Fibroblast of pulmonary artery (primary cell): ENCODE measurements at regions not wholly inside any gene's neighbourhood (a gene's known extent, or its start where the extent isn't known, plus 50 kb on each side); places are given as distances from the start of the nearest gene placed in this dataset.
"Not testable (repeated sequence)": the region's sequence is repeated elsewhere in the genome, so short reads cannot be mapped to it uniquely, and the experiment has no call there.

Source experiments
- DNase-seq: peaks from one replicate; pipeline ENCODE4 v3.0.0-alpha.2; 2010; ENCODE audit warnings: low read depth
- H3K4me3 ChIP-seq: replicated peaks from 2 replicates; pipeline ENCODE4 v1.5.1; 2011; ENCODE audit warnings: low read depth, mild to moderate bottlenecking, control low read depth, low read length, moderate library complexity
- CTCF ChIP-seq: IDR thresholded peaks from 2 replicates; pipeline ENCODE4 v1.5.1; 2011; ENCODE audit warnings: mild to moderate bottlenecking, control low read depth, low read length, inconsistent platforms; ENCODE audit errors: missing control alignments

- H3K4me3 ChIP-seq = no peak overlapping the region
- no peak for DNase-seq
- TF ChIP-seq CTCF = no peak
Observed at GRCh38 chr9:102202126-102202525, 463.7 kb upstream of the GRIN3A start.

- DNase-seq = no peak
- H3K4me3 ChIP-seq = no peak overlapping the region
Observed at GRCh38 chr9:102185962-102186361, 447.5 kb upstream of the GRIN3A start.

DNA sequence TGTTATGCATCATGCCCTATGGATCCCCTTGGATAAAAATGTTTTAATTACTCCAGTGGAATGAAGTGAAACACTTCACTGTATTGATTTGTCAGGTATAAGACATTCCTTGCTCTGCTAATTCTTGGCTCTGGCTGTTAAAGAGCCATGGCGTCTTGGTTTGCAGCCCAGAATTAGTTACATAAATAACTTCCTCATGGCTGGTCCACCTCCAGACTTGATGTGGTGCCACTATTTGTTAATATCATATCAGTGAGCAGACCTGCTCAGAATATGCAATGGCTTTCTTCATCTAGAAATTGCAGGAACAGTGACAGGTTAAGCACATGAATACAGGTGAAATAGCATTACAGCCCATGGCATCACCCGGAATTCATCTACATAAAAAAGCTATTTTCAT, 446.9 kb upstream of the GRIN3A start:
- H3K4me3 ChIP-seq = no peak overlapping the region
- DNase-seq = no peak
- TF ChIP-seq CTCF = no peak

More at GRCh38 chr9:102185962-102186361, 447.5 kb upstream of the GRIN3A start:
- TF ChIP-seq CTCF = no peak

DNA sequence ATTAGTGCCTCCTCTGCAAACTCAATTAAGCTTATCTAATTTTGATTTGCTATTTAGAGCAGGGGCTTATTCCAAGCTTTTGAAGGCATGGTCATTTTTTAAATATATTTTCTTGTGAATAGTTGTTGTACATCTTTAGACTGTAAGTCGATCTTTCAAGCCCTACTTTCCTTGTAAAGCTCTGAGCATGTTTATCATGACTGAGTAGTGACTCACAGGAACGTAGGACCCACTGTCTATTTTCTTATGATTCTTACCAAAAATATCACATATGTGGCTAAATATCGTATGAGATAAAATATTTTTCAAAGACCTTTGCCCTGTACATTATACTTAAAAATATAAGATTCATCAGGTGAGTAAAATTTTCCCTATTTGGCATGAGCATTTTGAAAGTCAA, 440.4 kb upstream of the GRIN3A start:
- TF ChIP-seq CTCF = no peak
- no peak overlapping the region for H3K4me3 ChIP-seq
- no peak for DNase-seq

DNA sequence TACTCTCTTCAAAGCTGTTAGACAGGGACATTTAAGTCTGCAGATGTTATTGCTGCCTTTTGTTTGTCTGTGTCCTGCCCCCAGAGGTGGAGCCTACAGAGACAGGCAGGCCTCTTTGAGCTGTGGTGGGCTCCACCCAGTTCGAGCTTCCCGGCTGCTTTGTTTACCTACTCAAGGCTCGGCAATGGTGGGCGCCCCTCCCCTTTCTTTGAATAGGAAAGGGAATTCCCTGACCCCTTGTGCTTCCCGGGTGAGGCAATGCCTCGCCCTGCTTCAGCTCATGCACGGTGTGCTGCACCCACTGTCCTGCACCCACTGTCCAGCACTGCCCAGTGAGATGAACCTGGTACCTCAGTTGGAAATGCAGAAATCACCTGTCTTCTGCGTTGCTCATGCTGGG, 435.8 kb upstream of the GRIN3A start:
- H3K4me3 ChIP-seq, DNase-seq: not testable (repeated sequence)

DNA sequence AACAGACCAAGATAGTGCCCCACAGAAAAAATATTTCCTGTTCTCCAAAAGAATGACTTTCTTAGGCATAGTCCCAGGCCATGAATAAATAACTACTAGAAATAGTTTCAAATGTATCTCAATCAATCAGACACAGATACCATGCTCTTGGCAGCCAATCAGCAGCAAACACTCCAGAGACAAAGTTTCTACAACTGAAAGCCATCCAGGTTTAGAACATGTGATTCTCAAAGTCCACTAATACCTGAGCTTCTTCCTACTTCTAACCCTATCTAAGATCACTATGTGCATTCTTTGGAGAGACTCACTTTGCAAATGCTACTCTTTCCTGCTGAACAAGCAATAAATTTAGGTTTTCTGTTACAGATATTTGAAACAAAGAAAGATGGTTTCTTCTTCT, 425.8 kb upstream of the GRIN3A start:
- H3K4me3 ChIP-seq = no peak overlapping the region
- no peak for DNase-seq
- TF ChIP-seq CTCF = no peak

DNA sequence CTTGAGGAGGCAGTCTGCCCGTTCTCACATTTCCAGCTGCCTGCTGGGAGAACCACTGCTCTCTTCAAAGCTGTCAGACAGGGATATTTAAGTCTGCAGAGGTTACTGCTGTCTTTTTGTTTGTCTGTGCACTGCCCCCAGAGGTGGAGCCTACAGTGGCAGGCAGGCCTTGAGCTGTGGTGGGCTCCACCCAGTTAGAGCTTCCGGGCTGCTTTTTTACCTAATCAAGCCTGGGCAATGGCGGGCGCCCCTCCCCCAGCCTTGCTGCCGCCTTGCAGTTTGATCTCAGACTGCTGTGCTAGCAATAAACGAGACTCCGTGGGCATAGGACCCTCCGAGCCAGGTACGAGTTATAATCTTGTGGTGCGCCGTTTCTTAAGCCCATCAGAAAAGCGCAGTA, 414.6 kb upstream of the GRIN3A start:
- not testable (repeated sequence) for H3K4me3 ChIP-seq, DNase-seq

DNA sequence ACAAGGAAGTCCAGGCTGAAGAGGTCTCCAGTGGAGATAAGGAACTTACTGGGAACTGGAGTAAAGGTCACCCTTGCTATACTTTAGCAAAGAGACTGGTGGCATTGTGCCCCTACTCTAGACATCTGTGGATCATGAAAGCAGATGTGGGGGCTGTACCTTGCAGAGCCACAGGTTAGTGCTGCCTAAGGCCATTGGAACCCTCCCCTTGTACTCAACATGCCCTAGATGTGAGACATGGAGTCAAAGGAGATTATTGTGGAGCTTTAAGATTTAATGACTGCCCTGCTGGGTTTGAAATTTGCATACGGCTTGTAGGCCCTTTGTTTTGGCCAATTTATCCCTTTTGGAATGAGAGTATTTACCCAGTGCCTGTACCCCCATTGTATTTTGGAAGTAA, 397.3 kb upstream of the GRIN3A start:
- H3K4me3 ChIP-seq = no peak overlapping the region
- DNase-seq = no peak
- TF ChIP-seq CTCF = no peak
